ENCODE measurements at regions not wholly inside any gene's neighbourhood (a gene's known extent, or its start where the extent isn't known, plus 50 kb on each side); places are given as distances from the start of the nearest gene placed in this dataset.

- no peak for TF ChIP-seq POLR2A (IDR thresholded peaks at IDR 0.05)
- TF ChIP-seq CTCF (IDR thresholded peaks at IDR 0.05): no peak
- TF ChIP-seq EP300 (IDR thresholded peaks at IDR 0.05; ENCODE audit: low read depth): no peak
Observed at GRCh38 chr9:107770716-107771115, 281.1 kb upstream of the KLF4 start.

All from transverse colon (tissue), 3 donors.